ENCODE measurements at regions not wholly inside any gene's neighbourhood (a gene's known extent, or its start where the extent isn't known, plus 50 kb on each side); places are given as distances from the start of the nearest gene placed in this dataset.
A peak's percentile ranks its signal among the peaks of the same experiment; 100 is the strongest.
"Not testable (repeated sequence)": the region's sequence is repeated elsewhere in the genome, so short reads cannot be mapped to it uniquely, and the experiment has no call there.

- TF ChIP-seq POLR2A (IDR thresholded peaks at IDR 0.05; ENCODE audit: low read depth, low read length): no peak
- DNase-seq (ENCODE audit: insufficient read length, low spot score): no peak
- no peak for FAIRE-seq
Measured at GRCh38 chr1:221992427-221992826, 250.5 kb upstream of the DUSP10 start.

- FAIRE-seq: no peak
- TF ChIP-seq POLR2A (IDR thresholded peaks at IDR 0.05; ENCODE audit: low read depth, low read length): no peak
- no peak for DNase-seq (ENCODE audit: insufficient read length, low spot score)
Measured at GRCh38 chr1:221991221-221991620, 249.3 kb upstream of the DUSP10 start.

GRCh38 chr1:221989741-221990140, 247.9 kb upstream of the DUSP10 start:
- FAIRE-seq: no peak
- no peak for TF ChIP-seq POLR2A (IDR thresholded peaks at IDR 0.05; ENCODE audit: low read depth, low read length)
- DNase-seq (ENCODE audit: insufficient read length, low spot score): no peak

DNA sequence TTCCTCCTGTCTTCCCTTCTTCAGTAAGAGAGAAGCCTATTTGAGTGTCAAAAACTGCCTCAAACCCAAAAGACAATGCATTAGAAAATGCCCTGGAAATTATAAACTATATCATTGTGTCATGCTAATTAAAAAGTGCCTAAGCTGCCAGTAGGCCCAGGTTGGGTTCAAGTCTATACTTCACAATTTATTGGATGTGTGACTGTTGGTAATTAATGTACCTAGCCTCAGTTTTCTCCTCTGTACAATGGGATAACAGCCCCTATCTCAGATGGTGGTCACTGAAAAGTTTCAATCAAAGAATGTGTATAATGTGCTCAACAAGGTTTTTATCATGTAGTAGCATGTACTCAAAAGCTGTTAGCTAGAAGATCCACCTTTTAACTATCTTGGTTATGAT, 246.9 kb upstream of the DUSP10 start:
- no peak for TF ChIP-seq POLR2A (IDR thresholded peaks at IDR 0.05; ENCODE audit: low read depth, low read length)
- DNase-seq (ENCODE audit: insufficient read length, low spot score) (no peak), FAIRE-seq (no peak)

DNA sequence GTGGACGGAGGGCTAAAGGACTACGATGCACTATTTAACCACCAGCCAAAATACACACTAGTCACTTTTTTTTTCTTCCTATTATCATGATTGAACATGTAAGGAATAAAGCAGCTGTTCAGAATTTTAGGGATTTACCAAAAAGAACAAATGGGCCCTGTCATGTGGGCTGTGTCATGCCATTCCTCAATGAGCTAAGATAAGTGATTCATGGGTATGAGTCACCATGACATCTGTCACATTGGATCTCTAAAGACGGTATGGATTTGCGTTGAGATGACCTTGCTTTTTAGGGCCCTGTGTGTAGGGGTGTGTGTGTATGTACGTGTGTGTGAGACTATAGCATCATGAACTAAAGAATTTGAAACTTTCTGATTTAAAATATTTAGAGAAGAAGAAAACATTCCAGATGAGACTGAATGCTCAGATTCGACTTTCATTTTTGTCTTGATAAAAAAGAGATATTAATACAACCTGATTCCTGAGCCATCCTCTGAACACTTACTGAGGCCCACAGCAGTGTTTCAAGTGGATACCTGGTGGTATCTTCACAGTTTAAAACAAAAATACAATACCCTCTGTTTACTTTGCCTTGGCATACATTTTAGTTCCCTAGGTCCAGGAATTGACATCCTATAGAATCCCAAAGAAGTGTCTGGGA, 246.1 kb upstream of the DUSP10 start:
- peak; percentile 12 for DNase-seq (ENCODE audit: insufficient read length, low spot score)
- no peak for TF ChIP-seq POLR2A (IDR thresholded peaks at IDR 0.05; ENCODE audit: low read depth, low read length)
- FAIRE-seq: no peak

DNA sequence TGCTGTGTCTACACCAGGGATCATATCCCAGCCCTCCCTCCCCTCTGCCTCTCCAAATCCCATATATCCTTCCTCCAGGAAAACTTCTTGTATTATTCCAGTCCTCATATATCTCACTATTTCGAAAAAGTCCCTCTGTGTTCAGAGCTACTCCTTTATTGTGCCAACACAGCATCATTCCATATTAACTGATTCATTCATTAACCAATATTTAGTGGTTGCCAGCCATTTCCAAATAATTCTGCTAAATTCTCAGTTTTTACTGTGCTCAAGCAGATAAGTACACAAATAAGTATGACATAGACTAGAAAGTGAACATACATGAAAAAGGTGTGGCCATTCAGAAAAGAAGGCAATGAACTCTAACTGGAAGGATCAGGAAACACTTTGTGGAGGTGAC, 241.6 kb upstream of the DUSP10 start:
- FAIRE-seq: no peak
- TF ChIP-seq POLR2A (IDR thresholded peaks at IDR 0.05; ENCODE audit: low read depth, low read length): no peak
- DNase-seq (ENCODE audit: insufficient read length, low spot score): no peak

- DNase-seq (ENCODE audit: insufficient read length, low spot score): no peak
- no peak for FAIRE-seq
Measured at GRCh38 chr1:221981461-221981860, 239.6 kb upstream of the DUSP10 start.

GRCh38 chr1:221979444-221980032, 237.6 kb upstream of the DUSP10 start:
- no peak for FAIRE-seq
- DNase-seq (ENCODE audit: insufficient read length, low spot score): no peak
- TF ChIP-seq POLR2A (IDR thresholded peaks at IDR 0.05; ENCODE audit: low read depth, low read length): no peak

More at GRCh38 chr1:221981461-221981860, 239.6 kb upstream of the DUSP10 start:
- no peak for TF ChIP-seq POLR2A (IDR thresholded peaks at IDR 0.05; ENCODE audit: low read depth, low read length)

GRCh38 chr1:221978631-221979334, 236.9 kb upstream of the DUSP10 start:
- DNase-seq (ENCODE audit: insufficient read length, low spot score); FAIRE-seq: not testable (repeated sequence)

GRCh38 chr1:221973787-221974186, 231.9 kb upstream of the DUSP10 start:
- DNase-seq (ENCODE audit: insufficient read length, low spot score); FAIRE-seq: not testable (repeated sequence)

DNA sequence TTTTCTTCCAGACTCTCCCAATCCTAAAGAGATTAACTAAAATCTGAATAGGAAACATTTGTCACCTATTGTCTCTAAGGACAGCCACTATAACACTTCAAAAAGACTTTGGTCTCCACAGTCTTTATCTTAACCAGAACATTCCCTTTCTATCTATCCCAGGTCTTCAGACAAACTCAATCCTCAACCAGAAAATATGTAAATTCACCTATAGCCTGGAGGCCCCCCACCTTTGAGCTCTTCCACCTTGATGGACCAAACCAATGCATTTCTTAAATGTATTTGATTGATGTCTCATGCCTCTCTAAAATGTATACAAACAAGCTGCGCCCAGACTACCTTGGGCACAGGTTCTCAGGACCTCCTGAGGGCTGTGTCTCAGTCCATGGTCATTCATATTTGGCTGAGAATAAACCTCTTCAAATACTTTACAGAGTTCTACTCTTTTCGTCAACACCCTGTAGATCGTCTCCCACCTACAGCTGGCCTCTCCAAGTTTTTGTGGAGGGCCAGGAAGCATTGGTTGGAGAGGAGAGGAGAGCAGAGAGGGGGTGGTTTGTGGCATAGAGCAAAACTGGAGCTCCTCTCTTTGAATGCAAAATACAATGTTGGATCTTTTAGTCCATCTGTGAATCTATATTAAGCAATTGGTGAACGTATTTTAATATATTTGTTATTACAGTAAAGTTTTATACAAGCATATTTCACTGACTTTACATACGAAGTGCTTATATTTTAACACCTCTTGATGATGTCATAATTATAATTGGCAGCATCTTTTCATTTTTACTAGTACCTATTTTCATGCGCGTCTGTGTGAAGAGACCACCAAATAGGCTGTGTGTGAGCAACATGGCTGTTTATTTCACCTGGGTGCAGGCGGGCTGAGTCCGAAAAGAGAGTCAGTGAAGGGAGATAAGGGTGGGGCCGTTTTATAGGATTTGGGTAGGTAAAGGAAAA, 230.7 kb upstream of the DUSP10 start:
- TF ChIP-seq POLR2A (IDR thresholded peaks at IDR 0.05; ENCODE audit: low read depth, low read length): no peak
- DNase-seq (ENCODE audit: insufficient read length, low spot score): no peak
- no peak for FAIRE-seq

DNA sequence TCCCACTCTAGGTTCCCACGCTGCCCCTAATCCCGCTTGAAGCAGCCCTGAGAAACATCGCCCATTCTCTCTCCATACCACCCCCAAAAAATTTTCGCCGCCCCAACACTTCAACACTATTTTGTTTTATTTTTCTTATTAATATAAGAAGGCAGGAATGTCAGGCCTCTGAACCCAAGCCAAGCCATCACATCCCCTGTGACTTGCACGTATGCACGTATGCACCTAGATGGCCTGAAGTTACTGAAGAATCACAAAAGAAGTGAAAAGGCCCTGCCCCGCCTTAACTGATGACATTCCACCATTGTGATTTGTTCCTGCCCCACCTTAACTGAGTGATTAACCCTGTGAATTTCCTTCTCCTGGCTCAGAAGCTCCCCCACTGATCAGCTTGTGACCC, 229.1 kb upstream of the DUSP10 start:
- DNase-seq (ENCODE audit: insufficient read length, low spot score); FAIRE-seq: not testable (repeated sequence)

DNA sequence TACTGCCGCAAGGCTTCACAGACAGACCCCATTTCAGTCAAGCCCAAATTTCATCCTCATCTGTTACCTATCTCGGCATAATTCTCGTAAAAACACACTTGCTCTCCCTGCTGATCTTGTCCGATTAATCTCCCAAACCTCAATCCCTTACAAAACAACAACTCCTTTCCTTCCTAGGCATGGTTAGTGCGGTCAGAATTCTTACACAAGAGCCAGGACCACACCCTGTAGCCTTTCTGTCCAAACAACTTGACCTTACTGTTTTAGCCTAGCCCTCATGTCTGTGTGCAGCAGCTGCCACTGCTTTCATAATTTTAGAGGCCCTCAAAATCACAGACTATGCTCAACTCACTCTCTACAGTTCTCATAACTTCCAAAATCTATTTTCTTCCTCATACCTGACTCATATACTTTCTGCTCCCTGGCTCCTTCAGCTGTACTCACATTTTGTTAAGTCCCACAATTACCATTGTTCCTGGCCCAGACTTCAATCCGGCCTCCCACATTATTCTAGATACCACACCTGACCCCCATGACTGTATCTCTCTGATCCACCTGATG, 227.5 kb upstream of the DUSP10 start:
- FAIRE-seq; DNase-seq (ENCODE audit: insufficient read length, low spot score): not testable (repeated sequence)

GRCh38 chr1:221967538-221967937, 225.6 kb upstream of the DUSP10 start:
- not testable (repeated sequence) for FAIRE-seq; DNase-seq (ENCODE audit: insufficient read length, low spot score)

DNA sequence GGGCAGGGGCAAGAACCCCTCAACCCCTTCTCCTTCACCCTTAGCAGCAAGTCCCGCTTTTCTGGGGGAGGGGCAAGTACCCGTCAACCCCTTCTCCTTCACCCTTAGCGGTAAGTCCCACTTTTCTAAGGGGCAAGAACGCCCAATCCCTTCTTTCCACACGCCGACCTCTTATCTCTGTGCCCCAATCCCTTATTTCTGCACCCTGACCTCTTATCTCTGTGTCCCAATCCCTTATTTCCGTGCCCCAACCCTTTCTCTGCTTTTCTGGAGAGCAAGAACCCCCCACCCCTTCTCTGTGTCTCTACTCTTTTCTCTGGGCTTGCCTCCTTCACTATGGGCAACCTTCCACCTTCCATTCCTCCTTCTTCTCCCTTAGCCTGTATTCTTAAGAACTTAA, 225.0 kb upstream of the DUSP10 start:
- not testable (repeated sequence) for DNase-seq (ENCODE audit: insufficient read length, low spot score); FAIRE-seq

GRCh38 chr1:221965891-221966290, 224.0 kb upstream of the DUSP10 start:
- DNase-seq (ENCODE audit: insufficient read length, low spot score); FAIRE-seq: not testable (repeated sequence)
